A673 (cell line): ENCODE measurements at regions not wholly inside any gene's neighbourhood (a gene's known extent, or its start where the extent isn't known, plus 50 kb on each side); places are given as distances from the start of the nearest gene placed in this dataset.

ENCODE experiments used
- EZH2 ChIP-seq: fragments of 200-600 bp; sonication (generic); IDR thresholded peaks from 2 replicates; pipeline ENCODE4 v1.6.1; 2017; ENCODE audit warnings: borderline replicate concordance, low read depth, mild to moderate bottlenecking, mixed read lengths, antibody characterized with exemption, low read length; ENCODE audit not compliant: poor library complexity, severe bottlenecking
- TF ChIP-seq, protein P1 (sequence below): fragments of 300-800, 200-600 bp; sonication (generic); conservative IDR thresholded peaks from 2 replicates; pipeline ENCODE4 v1.5.1; 2017; ENCODE audit warnings: low read depth, mild to moderate bottlenecking, antibody characterized with exemption, low read length, moderate library complexity, mixed read lengths

- TF ChIP-seq, protein P1, sequence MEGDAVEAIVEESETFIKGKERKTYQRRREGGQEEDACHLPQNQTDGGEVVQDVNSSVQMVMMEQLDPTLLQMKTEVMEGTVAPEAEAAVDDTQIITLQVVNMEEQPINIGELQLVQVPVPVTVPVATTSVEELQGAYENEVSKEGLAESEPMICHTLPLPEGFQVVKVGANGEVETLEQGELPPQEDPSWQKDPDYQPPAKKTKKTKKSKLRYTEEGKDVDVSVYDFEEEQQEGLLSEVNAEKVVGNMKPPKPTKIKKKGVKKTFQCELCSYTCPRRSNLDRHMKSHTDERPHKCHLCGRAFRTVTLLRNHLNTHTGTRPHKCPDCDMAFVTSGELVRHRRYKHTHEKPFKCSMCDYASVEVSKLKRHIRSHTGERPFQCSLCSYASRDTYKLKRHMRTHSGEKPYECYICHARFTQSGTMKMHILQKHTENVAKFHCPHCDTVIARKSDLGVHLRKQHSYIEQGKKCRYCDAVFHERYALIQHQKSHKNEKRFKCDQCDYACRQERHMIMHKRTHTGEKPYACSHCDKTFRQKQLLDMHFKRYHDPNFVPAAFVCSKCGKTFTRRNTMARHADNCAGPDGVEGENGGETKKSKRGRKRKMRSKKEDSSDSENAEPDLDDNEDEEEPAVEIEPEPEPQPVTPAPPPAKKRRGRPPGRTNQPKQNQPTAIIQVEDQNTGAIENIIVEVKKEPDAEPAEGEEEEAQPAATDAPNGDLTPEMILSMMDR, result no peak
- no peak for TF ChIP-seq EZH2
Observed at GRCh38 chr11:13105237-13105844, 96.2 kb downstream of the RASSF10 start.
